ENCODE measurements at regions not wholly inside any gene's neighbourhood (a gene's known extent, or its start where the extent isn't known, plus 50 kb on each side); places are given as distances from the start of the nearest gene placed in this dataset.
A peak's percentile ranks its signal among the peaks of the same experiment; 100 is the strongest.
"Not testable (repeated sequence)": the region's sequence is repeated elsewhere in the genome, so short reads cannot be mapped to it uniquely, and the experiment has no call there.

GRCh38 chr2:147041121-147041494, 803.7 kb upstream of the ACVR2A start:
- DNase-seq: no peak

DNA sequence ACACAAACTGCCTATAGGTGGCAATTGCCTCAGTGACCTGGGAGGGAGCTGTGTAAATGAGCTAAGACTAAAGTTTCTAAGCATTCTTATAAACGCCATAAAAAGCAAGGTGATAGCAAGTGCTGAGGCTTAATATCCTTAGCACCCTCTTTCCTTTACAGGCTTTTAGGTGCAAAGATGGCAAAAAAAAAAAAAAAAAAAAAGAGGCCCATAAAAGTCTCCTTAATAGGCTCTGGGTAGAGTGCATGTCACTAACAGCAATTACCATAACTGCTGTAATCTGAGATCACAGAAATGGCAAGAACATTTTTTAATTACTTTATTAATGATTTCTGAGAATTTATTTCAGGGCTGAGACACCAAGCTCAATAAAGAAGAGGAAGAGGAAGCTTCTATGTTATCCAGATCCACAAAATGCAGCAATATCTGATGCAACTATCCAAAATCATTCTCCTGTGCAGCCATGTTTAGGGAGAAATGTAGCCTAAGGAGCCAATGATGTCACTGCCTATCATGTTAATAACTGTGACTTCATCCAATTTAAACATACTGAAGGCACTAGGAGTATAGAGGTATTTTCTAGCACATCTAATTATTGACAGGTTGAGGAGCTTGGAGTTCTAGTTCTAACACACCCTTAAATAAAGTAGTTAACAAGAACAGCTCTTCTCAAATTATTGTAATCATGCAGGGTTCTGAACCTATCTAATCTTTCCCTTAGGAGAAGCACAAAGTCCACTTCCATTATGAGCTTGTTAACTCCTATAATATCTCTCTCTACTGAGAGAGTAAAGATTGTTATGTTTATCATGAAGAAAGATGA, 804.3 kb upstream of the ACVR2A start:
- no peak for DNase-seq

GRCh38 chr2:147037048-147037447, 807.8 kb upstream of the ACVR2A start:
- DNase-seq: no peak

- DNase-seq: peak; percentile 58
These were observed 811.8 kb upstream of the ACVR2A start for GRCh38 chr2:147033044-147033443.

- DNase-seq: no peak
These were observed 812.9 kb upstream of the ACVR2A start for GRCh38 chr2:147031897-147032296.

DNA sequence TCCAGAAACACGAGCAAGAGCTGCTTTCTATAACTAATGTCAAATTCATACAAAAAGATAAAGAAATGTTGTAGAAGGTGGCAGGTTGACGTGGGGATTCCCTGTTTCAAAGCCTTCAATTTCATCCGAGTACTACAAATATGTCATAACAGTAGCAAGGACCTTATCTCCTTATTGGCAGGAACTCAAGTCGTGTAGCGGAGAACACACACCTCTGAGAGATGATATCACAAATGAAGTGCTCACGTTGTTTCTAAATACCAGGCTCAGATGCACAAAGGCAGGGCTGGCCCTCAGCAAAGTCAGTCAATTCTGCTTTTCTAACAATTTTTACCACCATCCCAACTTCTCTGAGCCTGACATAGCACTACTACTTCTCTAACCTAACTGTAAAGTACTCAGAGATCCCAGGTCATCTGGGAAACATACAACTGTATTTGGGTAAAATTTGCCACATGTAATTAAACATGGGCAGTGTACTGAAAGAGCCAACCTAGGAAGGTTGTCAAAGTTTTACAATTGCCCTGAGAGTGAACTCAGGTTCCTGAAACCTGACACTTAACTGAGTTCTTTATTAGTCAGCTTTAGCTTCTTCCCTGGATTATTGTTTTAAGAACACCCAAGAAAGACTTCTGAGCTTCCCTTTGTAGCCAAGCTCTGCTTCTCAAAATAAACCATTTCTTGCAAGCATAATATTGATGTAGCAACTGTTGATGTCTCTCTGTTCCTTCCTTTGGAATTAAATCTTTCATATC, 813.7 kb upstream of the ACVR2A start:
- peak; percentile 42 for DNase-seq

DNA sequence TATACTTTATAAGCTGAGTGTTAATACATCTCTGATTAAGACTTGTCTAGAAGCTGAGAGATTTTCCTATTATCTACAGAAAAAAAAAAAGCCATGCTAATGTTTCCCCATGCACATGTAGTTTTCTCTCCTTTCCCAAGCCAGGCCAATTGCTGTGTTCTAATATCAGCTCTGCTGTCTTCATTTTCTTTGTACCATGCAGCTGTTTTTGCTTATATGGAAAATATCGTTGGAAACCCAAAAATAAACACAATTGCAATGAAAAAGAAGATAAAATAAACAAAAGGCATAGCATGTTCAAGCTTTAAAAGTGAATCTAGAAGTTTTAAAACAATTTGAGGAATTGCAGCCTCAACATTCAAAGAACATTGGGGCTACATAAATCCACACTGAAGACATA, 817.4 kb upstream of the ACVR2A start:
- no peak for DNase-seq

- peak; percentile 88 for DNase-seq
These were observed 818.0 kb upstream of the ACVR2A start for GRCh38 chr2:147026664-147027295.

- DNase-seq: peak; percentile 76
These were observed 818.9 kb upstream of the ACVR2A start for GRCh38 chr2:147025646-147026585.

DNA sequence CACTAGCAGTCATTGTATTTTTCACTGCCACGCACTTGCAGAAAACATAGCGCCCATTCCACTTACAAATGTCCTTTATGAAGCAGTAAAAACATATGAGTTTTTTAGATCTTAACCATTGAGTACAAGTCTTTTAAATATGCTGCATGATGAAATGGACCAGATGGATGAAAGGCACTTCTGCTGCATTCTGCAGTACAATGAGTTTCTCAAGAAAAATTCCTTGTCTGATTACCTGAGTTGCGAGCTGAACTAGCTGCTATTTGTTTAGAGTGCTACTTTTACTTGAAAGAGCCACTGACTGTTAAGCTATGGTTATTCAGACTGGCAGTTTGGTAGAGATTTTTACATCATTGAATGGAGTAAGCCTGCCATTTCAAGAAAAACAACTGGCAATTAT, 825.5 kb upstream of the ACVR2A start:
- no peak for DNase-seq

- no peak for DNase-seq
These were observed 826.7 kb upstream of the ACVR2A start for GRCh38 chr2:147017951-147018645.

DNA sequence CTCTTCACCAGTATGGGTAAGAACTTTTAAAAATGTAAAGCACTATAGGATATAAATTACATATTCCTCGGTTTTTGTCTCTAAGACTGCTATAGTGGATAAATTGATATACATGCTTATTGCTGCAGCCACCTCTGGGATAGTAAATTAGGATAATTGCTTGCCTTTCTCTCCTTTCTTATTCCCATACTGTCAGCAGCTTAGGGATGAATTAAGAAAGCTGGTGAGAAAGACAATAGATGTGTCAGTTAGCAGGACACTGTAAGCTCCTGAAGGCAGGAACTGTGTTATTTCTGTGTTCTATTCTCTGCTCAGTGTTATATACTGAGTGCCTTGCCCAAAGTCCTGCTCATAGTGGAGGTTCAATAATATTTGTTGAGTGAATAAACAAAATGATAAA, 828.6 kb upstream of the ACVR2A start:
- DNase-seq: no peak

DNA sequence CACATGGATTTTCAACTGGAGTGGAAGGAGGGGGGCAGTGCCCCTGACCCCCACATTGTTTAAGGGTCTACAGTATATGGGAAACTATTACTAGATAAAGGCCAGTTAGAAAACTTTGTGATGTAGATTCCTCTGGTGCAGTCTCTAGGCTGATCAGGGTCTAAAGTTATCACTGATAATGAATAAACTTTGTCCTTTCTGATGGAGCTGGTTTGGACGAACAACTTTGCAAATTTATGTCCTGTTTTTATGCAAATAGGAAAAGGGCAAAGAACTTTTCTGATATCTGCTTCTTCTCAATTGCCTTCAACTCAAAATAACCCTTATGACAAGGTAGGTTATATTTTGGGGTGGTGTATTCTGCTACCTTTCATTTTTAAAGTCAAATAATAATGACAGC, 829.2 kb upstream of the ACVR2A start:
- no peak for DNase-seq

- DNase-seq: no peak
These were observed 831.0 kb upstream of the ACVR2A start for GRCh38 chr2:147013696-147014392.

DNA sequence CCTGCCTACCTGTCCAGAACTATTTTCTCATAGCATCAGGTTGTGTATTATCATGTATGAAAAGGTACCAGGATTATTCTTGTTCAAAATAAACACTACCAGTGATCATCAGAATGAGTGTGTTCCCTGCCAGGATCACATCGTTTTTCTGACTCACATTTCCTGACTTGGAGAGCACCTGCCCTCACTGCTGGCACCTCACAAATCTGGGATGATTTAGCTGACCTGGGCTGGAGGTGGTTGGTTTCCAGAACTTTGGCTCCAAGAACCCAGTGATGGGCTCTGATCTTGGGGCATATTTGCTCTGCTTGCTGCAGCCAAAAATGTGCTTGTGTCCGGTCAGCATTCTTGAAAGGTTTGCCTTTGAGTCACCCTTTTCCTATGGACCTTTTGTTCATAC, 836.3 kb upstream of the ACVR2A start:
- DNase-seq: no peak

DNA sequence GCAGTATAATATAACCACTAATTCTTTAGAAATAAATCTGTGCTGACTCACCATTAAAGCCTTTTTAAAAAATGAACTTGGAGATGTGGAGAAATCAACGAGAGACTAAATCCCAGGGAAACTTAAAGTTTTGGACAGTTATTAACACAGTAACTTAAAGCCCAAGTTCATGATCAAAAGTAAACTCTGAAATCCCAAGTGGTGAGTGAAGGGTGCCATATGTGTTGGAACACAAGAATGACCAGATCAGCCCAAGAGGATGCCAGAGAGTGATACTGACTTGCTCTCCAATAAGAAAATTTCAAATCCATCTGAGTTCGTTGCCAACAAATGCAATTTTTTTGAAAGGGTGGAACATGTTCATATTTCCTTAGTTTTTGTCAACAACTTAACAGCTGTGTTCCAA, 838.1 kb upstream of the ACVR2A start:
- peak; percentile 23 for DNase-seq

DNA sequence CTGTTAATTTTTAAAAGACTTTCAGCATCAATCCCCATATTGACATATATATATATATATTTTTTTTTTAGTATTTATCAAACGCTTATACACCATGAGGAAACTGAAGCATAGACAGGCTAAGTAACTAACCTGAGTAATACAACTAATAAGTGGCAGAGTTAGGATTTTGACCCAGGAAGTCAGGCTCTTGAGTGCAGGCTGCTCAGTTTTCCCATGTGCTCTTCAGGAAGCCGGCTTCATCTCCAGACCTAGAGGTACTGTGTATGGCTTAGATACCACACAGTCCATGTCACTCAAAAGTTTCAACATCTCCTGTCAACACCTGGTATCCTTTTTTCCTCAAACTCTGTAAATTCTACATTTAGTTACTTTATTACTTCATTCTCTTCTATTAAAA, 841.7 kb upstream of the ACVR2A start:
- DNase-seq: no peak

DNA sequence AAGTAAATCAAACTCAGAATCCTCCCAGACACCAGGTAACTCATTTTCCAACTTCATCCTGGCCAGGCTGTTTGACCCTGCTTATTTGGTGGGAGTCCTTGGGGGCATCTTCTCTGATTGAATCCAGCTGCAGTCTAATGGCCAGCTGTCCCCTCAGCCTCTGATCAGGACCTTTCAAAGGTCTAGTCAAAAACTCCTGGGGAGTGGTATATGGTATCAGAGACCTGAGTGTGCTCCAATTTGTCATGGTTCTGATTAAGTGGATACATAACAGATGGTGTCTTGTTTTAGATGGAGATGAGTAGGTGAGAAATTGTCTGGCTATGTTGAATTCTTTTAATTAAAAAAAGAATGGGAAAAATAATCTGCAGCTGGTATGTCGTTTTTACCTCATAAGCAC, 842.6 kb upstream of the ACVR2A start:
- no peak for DNase-seq

DNA sequence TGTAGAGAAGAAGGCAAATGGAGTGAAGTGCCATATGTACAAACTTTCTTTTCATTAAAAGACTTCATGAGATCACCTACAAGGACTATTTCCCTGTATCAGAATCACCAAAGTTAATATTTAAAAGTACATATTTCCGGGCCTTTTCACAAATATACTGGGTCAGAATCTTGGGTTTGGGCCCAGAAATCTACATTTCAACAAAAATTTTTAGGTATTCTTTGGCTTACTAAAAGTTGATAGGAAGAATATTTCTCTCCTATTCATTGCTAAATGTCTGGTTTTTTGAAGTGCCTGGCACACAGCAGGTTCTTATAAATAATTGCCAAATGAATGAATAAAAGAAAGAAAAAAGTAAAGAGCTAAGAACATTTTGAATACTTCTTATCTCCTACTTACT, 843.8 kb upstream of the ACVR2A start:
- no peak for DNase-seq

GRCh38 chr2:147000151-147000550, 844.7 kb upstream of the ACVR2A start:
- not testable (repeated sequence) for DNase-seq

GRCh38 chr2:146997945-146998344, 846.9 kb upstream of the ACVR2A start:
- no peak for DNase-seq

DNA sequence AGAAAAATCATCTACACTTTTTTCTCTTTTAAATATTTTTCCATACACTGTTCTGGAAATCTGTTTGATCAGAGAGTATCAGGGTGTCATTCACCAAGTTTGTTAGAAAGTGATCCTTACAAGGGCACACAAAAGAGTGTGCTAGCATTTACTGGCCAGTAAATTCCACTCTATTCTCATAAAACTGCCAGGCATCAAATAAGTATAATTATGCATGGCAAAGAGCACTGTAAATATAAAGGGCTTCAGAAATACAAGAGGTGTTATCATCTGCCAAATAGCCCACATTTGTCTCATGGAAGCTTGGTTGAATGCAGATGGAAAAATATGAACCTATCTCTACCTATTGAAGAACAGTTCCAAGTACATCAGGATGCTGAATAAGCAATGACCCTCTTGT, 847.3 kb upstream of the ACVR2A start:
- DNase-seq: no peak
